ENCODE measurements at regions not wholly inside any gene's neighbourhood (a gene's known extent, or its start where the extent isn't known, plus 50 kb on each side); places are given as distances from the start of the nearest gene placed in this dataset.

DNA sequence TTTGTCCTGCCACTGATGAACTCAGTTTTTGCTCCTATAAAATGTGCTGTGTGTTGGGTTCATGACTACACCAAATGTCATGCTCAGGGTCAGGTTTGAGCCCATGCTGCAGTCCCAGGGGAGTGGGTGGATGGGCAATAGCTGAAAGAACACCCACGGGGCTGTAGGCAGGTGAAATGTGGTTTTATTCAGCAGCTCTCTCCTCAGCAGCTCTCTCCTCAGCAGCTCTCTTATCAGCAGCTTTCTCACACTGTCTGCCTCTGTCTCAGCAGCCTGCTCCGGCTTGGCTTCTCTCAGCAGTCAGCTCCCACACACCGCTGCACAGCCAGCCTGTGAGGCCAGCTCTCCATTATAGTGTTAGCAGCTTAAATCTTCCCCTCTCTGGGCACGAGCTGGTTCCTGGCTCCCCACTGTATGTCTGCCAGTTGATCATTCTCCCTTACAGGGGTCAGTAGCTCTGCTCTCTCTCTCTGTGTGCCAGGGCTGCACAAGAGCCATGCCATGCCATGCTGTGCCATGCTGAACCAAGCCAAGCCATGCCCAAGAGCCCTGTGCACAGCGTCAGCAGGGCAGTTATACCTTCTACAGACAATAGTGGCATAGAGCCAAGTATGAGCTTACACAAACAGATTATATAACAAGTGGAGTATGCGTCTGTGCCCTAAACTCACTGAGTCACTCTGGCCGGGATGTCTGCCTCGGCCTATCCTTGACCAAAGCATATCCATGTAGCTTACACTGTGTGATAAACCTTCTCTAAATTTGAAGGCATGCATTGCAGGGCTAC is 303.3 kb upstream of the TMPO start:
- H3K27me3 ChIP-seq, result no peaks in the 10 kb centered on the region
- no peak overlapping the region for H3K27ac ChIP-seq
- TF ChIP-seq EP300 (IDR thresholded peaks at IDR 0.05) (no peak), POLR2A (IDR thresholded peaks at IDR 0.05) (no peak)
- TF ChIP-seq, protein P1, sequence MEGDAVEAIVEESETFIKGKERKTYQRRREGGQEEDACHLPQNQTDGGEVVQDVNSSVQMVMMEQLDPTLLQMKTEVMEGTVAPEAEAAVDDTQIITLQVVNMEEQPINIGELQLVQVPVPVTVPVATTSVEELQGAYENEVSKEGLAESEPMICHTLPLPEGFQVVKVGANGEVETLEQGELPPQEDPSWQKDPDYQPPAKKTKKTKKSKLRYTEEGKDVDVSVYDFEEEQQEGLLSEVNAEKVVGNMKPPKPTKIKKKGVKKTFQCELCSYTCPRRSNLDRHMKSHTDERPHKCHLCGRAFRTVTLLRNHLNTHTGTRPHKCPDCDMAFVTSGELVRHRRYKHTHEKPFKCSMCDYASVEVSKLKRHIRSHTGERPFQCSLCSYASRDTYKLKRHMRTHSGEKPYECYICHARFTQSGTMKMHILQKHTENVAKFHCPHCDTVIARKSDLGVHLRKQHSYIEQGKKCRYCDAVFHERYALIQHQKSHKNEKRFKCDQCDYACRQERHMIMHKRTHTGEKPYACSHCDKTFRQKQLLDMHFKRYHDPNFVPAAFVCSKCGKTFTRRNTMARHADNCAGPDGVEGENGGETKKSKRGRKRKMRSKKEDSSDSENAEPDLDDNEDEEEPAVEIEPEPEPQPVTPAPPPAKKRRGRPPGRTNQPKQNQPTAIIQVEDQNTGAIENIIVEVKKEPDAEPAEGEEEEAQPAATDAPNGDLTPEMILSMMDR (IDR thresholded peaks at IDR 0.05), result no peak
- H3K36me3 ChIP-seq, result no peaks in the 10 kb centered on the region
- DNase-seq (ENCODE audit: low spot score in 2 of 2), result no peak
- no peak overlapping the region for H3K4me3 ChIP-seq
- 64 to 66% methylated on average over 8 of the region's 8 CpGs for WGBS, 2 donors
- no peaks in the 10 kb centered on the region for H3K9me3 ChIP-seq
- no peaks in the 10 kb centered on the region for H3K4me1 ChIP-seq

DNA sequence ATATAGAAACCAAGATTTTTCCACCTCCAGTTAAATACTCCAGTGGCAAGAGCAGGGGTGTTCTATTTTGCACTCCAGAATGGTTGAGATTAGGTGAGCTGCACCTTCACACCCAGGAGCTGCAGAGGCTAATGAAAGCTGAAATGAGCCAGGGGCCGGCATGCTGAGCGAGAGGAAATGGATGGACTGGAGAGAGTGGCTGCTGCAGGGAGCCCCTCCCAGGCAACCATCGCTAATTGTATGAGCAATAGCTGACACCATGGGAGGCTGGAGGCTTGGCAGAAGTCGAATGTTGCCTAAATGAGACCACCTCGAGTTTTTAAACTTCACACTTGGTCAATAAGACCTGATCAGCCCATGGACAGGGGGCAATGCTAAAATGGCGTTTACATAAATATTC is 301.8 kb upstream of the TMPO start:
- H3K9me3 ChIP-seq, result no peaks in the 10 kb centered on the region
- TF ChIP-seq EP300 (IDR thresholded peaks at IDR 0.05) (no peak), POLR2A (IDR thresholded peaks at IDR 0.05) (no peak)
- TF ChIP-seq, protein P1 (IDR thresholded peaks at IDR 0.05), result no peak
- H3K36me3 ChIP-seq, result no peaks in the 10 kb centered on the region
- WGBS, 2 donors, result 41 to 44% methylated on average over 6 of the region's 6 CpGs
- no peaks in the 10 kb centered on the region for H3K27me3 ChIP-seq
- no peak for DNase-seq (ENCODE audit: low spot score in 2 of 2)
- no peak overlapping the region for H3K27ac ChIP-seq
- H3K4me1 ChIP-seq, result no peaks in the 10 kb centered on the region
- H3K4me3 ChIP-seq, result no peak overlapping the region

DNA sequence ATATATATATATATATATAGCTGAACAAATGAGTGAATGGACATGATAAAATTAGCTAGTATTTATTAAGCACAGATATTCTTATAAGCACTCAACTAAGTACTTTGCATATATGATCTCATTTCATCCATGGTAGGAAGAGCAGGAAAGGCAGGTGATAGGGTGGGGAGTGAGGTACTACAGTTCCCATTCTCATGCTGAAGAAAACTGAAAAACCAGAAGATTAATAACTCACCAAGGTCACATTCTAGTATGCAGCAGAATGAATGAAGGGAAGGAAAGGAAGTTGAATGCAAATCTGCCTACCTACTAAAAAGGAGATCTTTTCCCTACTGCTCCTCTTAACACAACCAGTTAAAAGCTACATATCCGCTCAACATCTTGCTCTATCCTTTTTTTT is 298.1 kb upstream of the TMPO start:
- TF ChIP-seq, protein P1 (IDR thresholded peaks at IDR 0.05), result no peak
- TF ChIP-seq POLR2A (IDR thresholded peaks at IDR 0.05) (no peak), EP300 (IDR thresholded peaks at IDR 0.05) (no peak)
- 92 to 96% methylated on average over 1 of the region's 1 CpG for WGBS, 2 donors
- no peak for DNase-seq (ENCODE audit: low spot score in 2 of 2)

DNA sequence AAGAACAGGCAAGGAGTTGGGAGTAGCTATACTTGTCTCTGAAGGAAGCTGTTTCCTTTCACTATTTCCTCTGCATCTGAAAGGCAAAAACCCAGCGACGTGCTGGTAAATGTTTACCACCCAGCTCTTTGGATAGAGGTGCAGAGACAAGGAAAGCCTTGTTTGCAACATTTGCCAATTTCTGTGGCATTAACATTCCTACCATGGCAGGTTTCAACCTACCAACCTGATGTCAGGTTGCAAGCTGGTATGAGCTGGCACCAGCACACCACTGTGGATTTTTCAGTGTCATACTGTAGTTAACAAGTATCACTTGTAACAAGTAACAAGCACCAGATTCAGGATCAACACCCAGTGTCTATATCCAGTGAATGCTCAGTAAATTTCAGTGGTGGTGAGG is 294.8 kb upstream of the TMPO start:
- TF ChIP-seq, protein P1 (IDR thresholded peaks at IDR 0.05), result no peak
- TF ChIP-seq EP300 (IDR thresholded peaks at IDR 0.05), result no peak
- no peak for TF ChIP-seq POLR2A (IDR thresholded peaks at IDR 0.05)
- Histone ChIP-seq H3K4me1 (no peaks in the 10 kb centered on the region), H3K4me3 (no peak overlapping the region), H3K9me3 (no peaks in the 10 kb centered on the region), H3K36me3 (no peaks in the 10 kb centered on the region), H3K27me3 (no peaks in the 10 kb centered on the region), H3K27ac (no peak overlapping the region)
- DNase-seq (ENCODE audit: low spot score in 2 of 2), result no peak
- 53 to 66% methylated on average over 2 of the region's 2 CpGs for WGBS, 2 donors

More for the DNA sequence above, 298.1 kb upstream of the TMPO start:
- no peak overlapping the region for H3K4me3 ChIP-seq
- H3K9me3 ChIP-seq, result no peaks in the 10 kb centered on the region
- H3K27me3 ChIP-seq, result no peaks in the 10 kb centered on the region
- H3K36me3 ChIP-seq, result no peaks in the 10 kb centered on the region
- H3K27ac ChIP-seq, result no peak overlapping the region
- H3K4me1 ChIP-seq, result no peaks in the 10 kb centered on the region

DNA sequence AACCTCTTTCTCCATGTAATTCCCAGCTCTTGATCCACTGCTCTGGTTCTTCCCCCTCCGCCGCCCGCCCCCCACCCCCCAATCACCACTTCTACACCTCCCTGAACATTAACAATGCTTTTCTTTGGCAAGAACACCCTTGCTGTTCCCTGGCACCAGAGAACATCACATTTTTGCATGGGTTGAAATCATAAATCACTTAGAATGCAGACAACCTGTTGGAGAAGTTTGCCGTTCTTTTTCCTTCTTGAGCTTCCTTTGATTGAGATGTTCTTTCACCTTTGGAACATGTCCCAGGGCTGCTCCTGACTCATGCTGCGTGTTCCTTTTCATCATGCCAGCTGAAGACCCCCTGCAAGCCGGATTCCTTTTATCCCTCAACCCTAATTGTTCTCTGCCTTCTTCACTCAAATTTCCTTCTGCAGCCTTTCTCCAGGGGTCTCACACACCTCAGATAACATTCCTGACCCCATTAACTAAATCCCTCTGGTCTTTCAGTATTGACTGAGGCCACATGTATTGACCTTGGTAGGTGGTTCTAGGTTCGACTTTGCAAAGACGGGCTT is 294.1 kb upstream of the TMPO start:
- WGBS, 2 donors, result 73 to 79% methylated on average over 8 of the region's 8 CpGs
- Histone ChIP-seq H3K4me3 (no peak overlapping the region), H3K27me3 (no peaks in the 10 kb centered on the region), H3K9me3 (no peaks in the 10 kb centered on the region), H3K27ac (no peak overlapping the region), H3K4me1 (no peaks in the 10 kb centered on the region), H3K36me3 (no peaks in the 10 kb centered on the region)
- TF ChIP-seq POLR2A (IDR thresholded peaks at IDR 0.05) (no peak), EP300 (IDR thresholded peaks at IDR 0.05) (no peak)
- TF ChIP-seq, protein P1 (IDR thresholded peaks at IDR 0.05), result no peak
- DNase-seq (ENCODE audit: low spot score in 2 of 2), result no peak

Measured in tibial nerve (tissue), 4 donors.